Stimulated activated CD4-positive, alpha-beta T cell treated with anti-CD3 and anti-CD28 coated beads, Interleukin-15, amount 100 ng/mL, for 1 hour (primary cell): ENCODE measurements at regions not wholly inside any gene's neighbourhood (a gene's known extent, or its start where the extent isn't known, plus 50 kb on each side); places are given as distances from the start of the nearest gene placed in this dataset.

Experiments used
- DNase-seq, 2 donors: peaks; one replicate each; pipeline ENCODE4 v3.0.0-alpha.2; 2020; ENCODE audit warnings: low read depth in 1 of 2, low spot score in 1 of 2

DNA sequence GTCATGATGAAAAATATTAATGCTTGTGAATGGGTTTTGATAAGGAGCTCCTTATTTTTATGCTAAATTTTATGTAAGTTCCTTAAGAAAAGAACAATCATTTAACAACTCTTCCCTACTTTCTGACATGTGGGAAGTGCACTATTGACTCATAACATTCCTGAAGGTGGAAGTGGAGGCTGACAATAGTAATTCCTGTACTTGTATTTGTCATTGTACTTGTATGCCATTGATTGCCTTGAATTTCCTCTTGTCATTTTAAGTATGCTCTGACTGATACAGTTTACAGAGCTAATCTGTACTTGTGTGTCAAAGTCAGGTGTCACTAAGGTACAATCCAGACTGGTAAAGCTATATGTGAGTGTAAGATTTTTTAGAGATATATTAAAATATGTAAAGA, 440.0 kb downstream of the SLC16A7 start:
- DNase-seq = no peak

DNA sequence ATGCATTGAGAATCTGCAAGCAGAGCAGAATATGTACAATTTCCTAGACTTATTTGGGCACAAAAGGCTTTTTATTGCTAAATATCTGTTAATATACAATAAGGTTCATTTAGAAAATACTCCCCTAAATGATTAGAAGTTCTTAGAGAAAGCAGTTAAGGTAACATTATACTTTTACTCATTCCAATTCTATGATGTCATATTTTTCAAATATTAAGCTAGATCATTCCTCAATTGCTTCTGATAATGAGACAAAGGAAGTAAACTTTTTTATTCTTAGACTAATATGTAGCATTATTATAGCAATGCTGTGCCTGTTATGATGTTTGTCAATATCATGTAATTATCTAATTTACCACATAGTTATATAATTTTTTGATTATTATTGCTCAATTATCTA, 447.0 kb downstream of the SLC16A7 start:
- DNase-seq = no peak

DNA sequence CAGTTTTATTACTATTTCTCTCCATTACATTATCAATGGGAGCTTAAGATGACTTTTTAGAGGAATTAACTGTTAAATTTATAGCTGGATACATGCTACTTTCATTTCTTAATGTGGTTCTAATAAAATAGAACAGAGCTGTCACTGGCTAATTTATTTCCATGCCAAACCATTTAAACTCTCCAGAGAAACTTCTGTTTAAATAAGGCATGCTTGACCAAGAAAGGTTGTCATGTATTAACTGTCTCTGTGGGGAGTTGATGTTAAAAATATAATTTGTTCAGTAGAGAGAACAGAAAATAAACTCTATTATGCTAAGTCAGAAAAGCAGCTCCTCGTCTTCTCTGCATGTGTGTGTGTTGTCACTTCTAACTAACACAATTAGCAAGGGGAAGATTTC, 447.4 kb downstream of the SLC16A7 start:
- DNase-seq = no peak

DNA sequence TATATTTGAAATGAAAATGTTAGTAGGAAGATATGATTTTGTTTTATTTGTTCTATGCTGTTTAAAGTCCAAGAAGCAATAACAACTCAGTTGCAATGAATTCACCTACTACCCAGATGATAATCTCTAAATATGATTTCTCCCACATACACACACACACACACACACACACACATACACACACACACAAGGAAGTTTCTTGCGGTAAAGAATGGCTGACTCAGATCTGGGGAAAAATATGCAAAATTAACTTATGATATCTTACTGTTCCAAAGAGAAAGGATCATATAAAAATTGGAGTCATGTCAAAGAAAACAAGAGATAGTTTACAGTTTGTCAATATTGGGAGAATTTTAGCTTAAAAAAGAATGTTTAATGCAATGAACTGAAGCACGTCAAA, 456.7 kb downstream of the SLC16A7 start:
- no peak for DNase-seq

DNA sequence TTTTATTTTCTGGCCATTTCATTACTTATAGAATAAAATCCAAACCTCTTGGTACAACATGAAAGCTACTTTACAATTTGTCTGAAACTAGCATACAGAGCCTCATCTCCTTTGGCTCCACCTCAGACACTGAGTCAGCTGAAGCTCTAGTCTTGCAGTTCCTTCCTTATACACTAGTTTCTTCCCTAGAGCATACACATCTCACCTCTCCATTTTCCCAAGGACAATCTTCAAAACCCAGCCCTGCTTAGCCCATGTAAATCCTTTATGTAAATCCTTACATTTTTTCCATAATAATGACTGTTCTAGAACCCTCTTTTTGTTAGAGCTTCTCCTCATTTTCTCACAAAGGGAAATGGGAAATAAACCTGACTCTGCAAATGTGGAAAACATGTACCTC, 463.4 kb downstream of the SLC16A7 start:
- no peak for DNase-seq

DNA sequence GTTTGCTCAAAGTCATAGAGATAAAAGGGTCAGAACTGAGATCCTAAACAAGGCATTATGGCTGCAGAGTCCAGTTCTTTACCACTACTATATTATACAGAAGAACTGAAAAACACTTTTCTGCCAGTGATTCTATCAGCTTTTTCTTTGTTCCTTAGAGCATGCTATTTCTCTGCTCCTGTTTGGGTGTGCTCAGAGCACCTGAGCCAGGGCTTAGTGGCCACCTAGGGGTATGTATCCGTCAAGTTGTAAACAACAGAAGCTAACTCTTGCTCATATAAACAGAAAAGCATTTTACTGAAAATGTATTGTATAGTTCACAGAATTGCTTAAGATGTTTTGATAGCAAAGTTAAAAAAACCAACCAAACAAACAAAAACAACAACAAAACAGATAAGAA, 470.8 kb downstream of the SLC16A7 start:
- DNase-seq = no peak

DNA sequence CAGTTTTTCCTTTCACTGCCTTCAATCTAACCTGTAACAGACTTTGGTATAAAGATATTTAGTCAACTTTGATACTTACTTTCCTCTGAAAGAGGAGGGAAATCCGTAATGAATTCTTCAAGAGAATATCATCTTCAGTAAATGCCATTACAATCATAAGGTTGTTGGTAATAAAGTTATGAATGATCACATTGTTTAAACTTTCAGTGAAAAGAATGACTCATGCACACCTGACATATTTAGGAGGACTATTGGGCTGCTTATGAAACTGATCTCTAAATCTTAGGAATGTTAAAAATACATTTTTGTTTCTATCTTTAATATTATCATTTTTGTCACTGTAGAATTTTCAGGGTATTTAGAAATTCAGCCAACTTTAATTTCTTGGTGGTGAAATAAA, 474.7 kb downstream of the SLC16A7 start:
- DNase-seq = no peak

DNA sequence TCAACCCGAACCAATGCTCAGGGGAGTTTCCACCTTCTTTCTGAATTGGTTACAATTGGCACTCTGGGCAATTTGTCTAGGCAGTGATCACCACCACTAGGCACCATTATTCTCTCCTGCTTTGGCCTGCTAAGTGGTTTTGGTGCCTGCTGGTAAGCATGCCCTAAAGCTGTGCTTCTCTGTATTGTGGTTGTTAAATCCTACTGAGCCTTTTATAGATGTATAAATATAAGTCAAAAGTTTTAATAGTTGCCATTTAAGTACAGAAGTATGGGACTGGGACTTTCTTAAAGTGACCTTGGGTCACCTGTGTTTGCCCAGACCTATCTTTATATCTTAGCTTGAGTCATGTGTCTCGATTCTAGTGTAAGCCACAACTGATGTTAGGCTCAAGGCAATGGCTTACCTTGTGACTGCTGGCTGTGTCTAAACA, 475.9 kb downstream of the SLC16A7 start:
- no peak for DNase-seq

DNA sequence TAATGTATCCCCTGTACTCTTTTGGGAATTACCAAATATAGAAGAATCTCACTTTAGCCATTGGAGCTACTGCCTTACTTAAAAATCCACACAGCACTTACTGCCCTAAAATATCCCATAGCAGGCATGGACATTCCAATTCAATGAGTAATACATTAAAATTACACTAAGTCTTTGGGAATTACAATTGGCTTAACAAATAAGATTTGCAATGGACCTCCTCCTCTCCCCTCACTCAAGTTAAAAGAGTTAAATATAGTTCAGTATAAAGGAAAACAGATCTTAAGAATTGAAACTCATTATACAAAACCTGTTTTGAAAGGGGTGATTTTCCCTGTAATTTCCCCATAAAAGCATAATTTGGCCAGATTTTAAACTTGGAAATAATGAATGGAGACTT, 477.1 kb downstream of the SLC16A7 start:
- no peak for DNase-seq

- DNase-seq = no peak
Measured at GRCh38 chr12:60075091-60075490, 479.3 kb downstream of the SLC16A7 start.

GRCh38 chr12:60078026-60078425, 482.2 kb downstream of the SLC16A7 start:
- DNase-seq = no peak

GRCh38 chr12:60093428-60093827, 497.6 kb downstream of the SLC16A7 start:
- DNase-seq = no peak

- no peak for DNase-seq
Measured at GRCh38 chr12:60094436-60094835, 498.6 kb downstream of the SLC16A7 start.

GRCh38 chr12:60096727-60097126, 500.9 kb downstream of the SLC16A7 start:
- DNase-seq = no peak

- no peak for DNase-seq
Measured at GRCh38 chr12:60100160-60100559, 504.3 kb downstream of the SLC16A7 start.

- DNase-seq = no peak
Measured at GRCh38 chr12:60100852-60101251, 505.0 kb downstream of the SLC16A7 start.

DNA sequence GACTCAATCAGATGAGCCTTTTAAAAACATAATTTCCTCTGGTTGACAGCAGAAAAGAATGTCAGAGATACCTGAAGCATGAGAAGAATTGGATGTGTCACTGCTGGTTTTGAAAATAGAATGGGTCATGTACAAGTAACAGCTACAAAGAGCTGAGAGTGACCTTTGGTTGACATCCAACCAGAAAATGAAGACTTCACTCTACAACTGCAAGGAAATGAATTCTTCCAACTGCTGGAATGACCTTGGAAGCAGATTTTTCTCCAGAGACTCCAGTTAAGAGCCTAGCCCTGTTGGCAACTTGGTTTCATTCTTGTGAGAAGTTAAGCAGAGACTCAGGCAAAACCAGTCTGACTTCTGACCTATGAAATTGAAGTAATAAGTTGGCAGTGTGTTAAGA, 505.9 kb downstream of the SLC16A7 start:
- no peak for DNase-seq

DNA sequence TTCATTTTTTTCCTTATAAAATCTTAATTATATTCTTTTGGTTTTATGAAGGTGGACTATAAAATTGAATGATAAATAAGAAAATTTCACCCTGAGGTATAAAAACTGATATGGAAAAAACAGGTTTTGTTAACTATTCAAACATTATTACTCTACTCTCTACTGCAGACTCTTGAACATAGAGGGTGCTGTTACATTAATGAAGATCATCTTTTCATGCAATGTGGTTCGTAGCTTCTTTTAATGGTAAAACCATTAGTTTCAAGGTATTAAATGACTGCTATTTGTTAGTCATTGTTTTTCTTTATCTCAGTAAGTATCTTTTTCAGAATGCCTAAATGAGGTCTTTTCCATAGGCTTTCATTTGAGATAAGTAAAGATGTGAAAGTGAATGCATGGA, 510.4 kb downstream of the SLC16A7 start:
- no peak for DNase-seq

GRCh38 chr12:60107992-60108391, 512.2 kb downstream of the SLC16A7 start:
- DNase-seq = no peak

GRCh38 chr12:60112063-60112462, 516.2 kb downstream of the SLC16A7 start:
- no peak for DNase-seq

DNA sequence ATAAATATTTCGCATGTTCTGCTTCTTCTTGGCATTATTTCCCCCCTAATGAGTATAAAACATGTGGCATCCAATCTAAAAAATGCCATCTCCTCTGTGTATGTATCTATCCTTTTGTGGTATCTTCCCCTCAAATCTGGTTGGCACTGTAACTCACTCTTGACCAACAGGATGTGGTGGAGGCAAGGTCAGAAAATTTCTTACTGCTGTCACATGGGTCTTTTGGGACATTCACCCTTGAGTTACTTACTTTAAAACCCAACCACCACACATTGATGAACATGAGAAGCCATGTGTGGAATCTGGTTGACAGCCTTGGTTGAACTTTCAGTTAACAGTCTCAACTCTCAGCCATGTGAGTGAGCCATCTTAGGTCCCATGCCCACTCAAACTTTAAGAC, 516.9 kb downstream of the SLC16A7 start:
- no peak for DNase-seq

DNA sequence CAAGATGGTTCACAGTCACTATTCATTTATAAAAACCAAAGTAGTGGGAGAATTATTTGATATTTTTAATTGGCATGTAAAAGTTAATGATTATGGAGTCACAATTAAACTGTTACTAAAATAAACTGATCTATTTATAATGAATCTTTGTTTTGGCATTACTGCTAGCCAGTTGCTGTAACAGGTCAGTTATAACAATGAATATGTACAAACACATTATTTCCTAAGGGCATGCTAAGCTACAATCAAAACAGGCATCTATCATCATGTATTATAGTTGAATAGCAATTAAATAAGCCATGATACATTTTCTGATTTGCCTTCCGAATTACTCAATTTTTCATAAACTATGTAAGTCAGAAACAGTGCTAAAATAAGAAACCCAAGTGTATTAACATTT, 518.3 kb downstream of the SLC16A7 start:
- DNase-seq = no peak

DNA sequence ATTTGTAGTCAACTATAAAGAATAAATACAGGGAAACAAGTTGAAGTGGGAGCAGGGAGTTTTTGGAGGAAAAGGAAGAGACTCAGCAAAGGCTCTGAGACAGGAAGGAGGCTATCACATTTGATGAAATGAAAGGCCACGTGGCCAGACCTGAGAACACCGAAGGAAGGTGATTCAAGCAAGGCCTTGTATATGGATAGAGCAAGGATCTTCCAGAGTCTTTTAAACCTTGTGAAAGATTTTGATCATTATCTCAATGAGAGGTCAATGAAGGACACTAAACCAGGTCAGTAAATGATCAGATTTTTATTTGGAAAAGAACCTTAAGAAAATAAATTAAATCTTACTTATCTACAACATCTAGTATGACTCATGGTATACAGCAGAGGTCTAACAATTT, 523.5 kb downstream of the SLC16A7 start:
- no peak for DNase-seq

DNA sequence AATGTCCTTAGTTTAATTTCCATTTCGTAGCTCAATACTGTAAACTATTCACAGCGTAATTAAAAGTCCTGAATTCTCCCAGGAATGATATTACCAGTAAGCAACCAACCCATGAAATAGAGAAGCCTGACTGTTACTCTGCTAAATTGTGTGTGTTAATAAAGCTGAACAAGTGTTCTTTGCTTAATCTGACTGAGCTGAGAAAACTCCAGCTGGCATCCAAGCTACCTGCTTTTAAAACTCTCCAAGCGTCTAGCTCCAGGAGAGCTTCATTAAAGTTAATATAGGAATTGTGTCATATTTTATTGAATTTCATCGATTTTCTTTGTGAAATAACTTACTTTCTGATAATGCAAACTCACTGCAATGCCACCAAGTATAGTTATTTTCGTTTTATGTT, 524.4 kb downstream of the SLC16A7 start:
- no peak for DNase-seq
